ENCODE measurements at regions not wholly inside any gene's neighbourhood (a gene's known extent, or its start where the extent isn't known, plus 50 kb on each side); places are given as distances from the start of the nearest gene placed in this dataset.
A peak's percentile ranks its signal among the peaks of the same experiment; 100 is the strongest.

GRCh38 chr2:55102056-55102812, 52.0 kb upstream of the RTN4 start:
- H3K14ac ChIP-seq (replicated peaks; ENCODE audit: low read depth, low read length) = peak overlapping the region; percentile 96
- H4K8ac ChIP-seq (ENCODE audit: low read depth in 2 of 2, low read length in 2 of 2) = peak overlapping the region; percentile 51 to 96
- POLR2A ChIA-PET (ENCODE audit: unreplicated experiment) = interaction anchor here (0.6 to 1.8 kb wide), 2 partner anchors 52 to 54 kb away, joined by 6 to 11 read pairs; partner anchors contain the start of gene RTN4
- no peak for TF ChIP-seq USF2 (IDR thresholded peaks at IDR 0.05; ENCODE audit: low read depth, low read length)
- no peak for TF ChIP-seq CHD1 (IDR thresholded peaks at IDR 0.05; ENCODE audit: low read depth, low read length)
- TF ChIP-seq CTCF (conservative IDR thresholded peaks at IDR 0.05; ENCODE audit: low read depth, low read length) = no peak
- TF ChIP-seq SMC3 (IDR thresholded peaks at IDR 0.05; ENCODE audit: low read depth, low read length) = 0 out of 2 replicates have a peak, but pooled peaks have one; percentile 2
- no peak for TF ChIP-seq BHLHE40 (IDR thresholded peaks at IDR 0.05; ENCODE audit: low read depth, low read length)
- no peak for TF ChIP-seq MXI1 (IDR thresholded peaks at IDR 0.05; ENCODE audit: borderline replicate concordance, low read depth, low read length)
- TF ChIP-seq MAZ (IDR thresholded peaks at IDR 0.05; ENCODE audit: borderline replicate concordance, low read depth, low read length) = no peak
- no peak for TF ChIP-seq FOS (IDR thresholded peaks at IDR 0.05; ENCODE audit: low read depth, low read length)
- peak; percentile 70; the same call in 1 of the 2 replicates for TF ChIP-seq CEBPB (IDR thresholded peaks at IDR 0.05; ENCODE audit: low read depth, low read length)
- H4K20me1 ChIP-seq (ENCODE audit: insufficient read depth, low read length) = no peaks in the 10 kb centered on the region
- intact Hi-C loops (cut with micrococcal nuclease) = loop anchor here (5.0 kb wide), 1 partner anchor 130 kb away; the partner anchor contains the start of genes CLHC1 and RPS27A
- H3K9ac ChIP-seq (ENCODE audit: low read depth, low read length) = peak overlapping the region; percentile 66
- peak overlapping the region; percentile 79 for H2BK15ac ChIP-seq (ENCODE audit: low read depth, low read length)
- dilution Hi-C loops (cut with HindIII; ENCODE audit: low sequenced_read_pairs, unreplicated experiment) = no loop called here
- no peaks in the 10 kb centered on the region for H3K9me3 ChIP-seq (ENCODE audit: control insufficient read depth, insufficient read depth, low read length)
- peak overlapping the region; percentile 100 for H3K27ac ChIP-seq (ENCODE audit: insufficient read depth, low read length)
- H3K4ac ChIP-seq (ENCODE audit: low read depth, low read length) = peak overlapping the region; percentile 99
- H3K36me3 ChIP-seq (ENCODE audit: control insufficient read depth, insufficient read depth, low read length) = no peaks in the 10 kb centered on the region
- H3K18ac ChIP-seq (ENCODE audit: low read depth, low read length) = peak overlapping the region; percentile 100
- H3K56ac ChIP-seq (ENCODE audit: extremely low read depth, insufficient read depth, low read length) = peak overlapping the region; percentile 86; the same call in 1 of the 2 replicates
- no peak overlapping the region for H3K4me3 ChIP-seq (ENCODE audit: insufficient read depth, low read depth, low read length)
- peaks cover 12% of the 10 kb centered on the region; the same call in 1 of the 2 replicates for H3K9me1 ChIP-seq (ENCODE audit: insufficient read depth, low read length)
- DNase-seq (peak; percentile 96), ATAC-seq (ENCODE audit: low read depth) (peak; percentile 63)
- peak overlapping the region; percentile 60 for H3K4me2 ChIP-seq (ENCODE audit: low read depth, low read length)
- in situ Hi-C loops (cut with MboI; ENCODE audit: low sequenced_read_pairs) = no loop called here
- BruUV-seq (replicated peaks) = TSS peak; percentile 95
- H2AK9ac ChIP-seq (replicated peaks; ENCODE audit: low read depth, low read length, poor library complexity) = peak overlapping the region; percentile 56
- WGBS, 2 experiments (ENCODE audit: extremely low coverage in 2 of 2, insufficient read length in 1 of 2) = no CpG with 5 or more reads among the region's 4 CpGs
- peak overlapping the region; percentile 98 for H2BK20ac ChIP-seq (ENCODE audit: low read depth, low read length)
- peak overlapping the region; percentile 98 for H3K23ac ChIP-seq (ENCODE audit: low read depth, low read length)
- H3K4me1 ChIP-seq (ENCODE audit: control insufficient read depth, insufficient read depth, low read length) = peaks cover 25% of the 10 kb centered on the region
- H2AK5ac ChIP-seq (ENCODE audit: low read depth, low read length) = peak overlapping the region; percentile 99
- peaks cover 3 to 29% of the 10 kb centered on the region in 2 experiments; a peak in 2 of 4 replicates for H3K79me1 ChIP-seq (ENCODE audit: low read depth in 1 of 2, low read length in 2 of 2)
- H2BK5ac ChIP-seq (ENCODE audit: low read depth, low read length, poor library complexity, severe bottlenecking) = peak overlapping the region; percentile 99
- no peak overlapping the region for H2AFZ ChIP-seq (replicated peaks; ENCODE audit: low read length, poor library complexity)
- CTCF ChIA-PET = interaction anchor here (0.6 to 1.2 kb wide), 3 partner anchors 107 to 318 kb away, joined by 3 read pairs; no protein-coding TSS in a partner anchor
- no peaks in the 10 kb centered on the region for H3K27me3 ChIP-seq (ENCODE audit: control insufficient read depth, insufficient read depth, low read length)
- H4K5ac ChIP-seq (ENCODE audit: low read depth, low read length) = peak overlapping the region; percentile 99
- peak overlapping the region; percentile 94 for H4K91ac ChIP-seq (ENCODE audit: insufficient read depth, low read depth, low read length)
- peak overlapping the region; percentile 99 for H2BK120ac ChIP-seq (ENCODE audit: low read depth, low read length)

Measured in IMR-90 (cell line).